Activated CD4-positive, alpha-beta T cell treated with anti-CD3 and anti-CD28 coated beads, Interleukin-10, Interleukin-2, amounts not matched to agents 100 ng/mL and 50 ng/mL, durations not matched to agents 16 hours and 8 hours (primary cell): ENCODE measurements at regions not wholly inside any gene's neighbourhood (a gene's known extent, or its start where the extent isn't known, plus 50 kb on each side); places are given as distances from the start of the nearest gene placed in this dataset.

Experiments used
- DNase-seq: peaks from one replicate; pipeline ENCODE4 v3.0.0-alpha.2; 2020

- DNase-seq: no peak
Observed at GRCh38 chr4:106671716-106672115, 303.1 kb upstream of the GIMD1 start.

DNA sequence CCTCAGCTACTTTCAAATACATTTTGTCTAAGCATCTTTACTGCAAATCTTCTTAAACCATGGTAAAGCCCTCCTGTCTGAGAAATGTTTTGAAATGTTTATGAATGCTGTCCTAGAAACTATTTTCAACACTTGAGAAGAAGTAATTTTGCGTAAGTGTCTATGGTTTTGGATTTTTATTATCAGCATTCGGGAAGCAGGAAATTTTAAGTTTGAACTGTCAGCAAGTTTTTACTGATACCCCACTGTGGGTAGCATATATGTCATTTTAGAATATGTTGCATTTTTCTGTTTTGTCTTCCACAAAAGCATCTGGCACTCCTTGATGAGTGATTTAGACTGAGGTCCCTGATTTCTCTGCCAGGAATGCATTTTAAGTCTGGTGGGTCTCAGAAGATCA, 302.4 kb upstream of the GIMD1 start:
- no peak for DNase-seq

- DNase-seq: no peak
Observed at GRCh38 chr4:106659371-106659770, 290.8 kb upstream of the GIMD1 start.

GRCh38 chr4:106652095-106652494, 283.5 kb upstream of the GIMD1 start:
- no peak for DNase-seq

DNA sequence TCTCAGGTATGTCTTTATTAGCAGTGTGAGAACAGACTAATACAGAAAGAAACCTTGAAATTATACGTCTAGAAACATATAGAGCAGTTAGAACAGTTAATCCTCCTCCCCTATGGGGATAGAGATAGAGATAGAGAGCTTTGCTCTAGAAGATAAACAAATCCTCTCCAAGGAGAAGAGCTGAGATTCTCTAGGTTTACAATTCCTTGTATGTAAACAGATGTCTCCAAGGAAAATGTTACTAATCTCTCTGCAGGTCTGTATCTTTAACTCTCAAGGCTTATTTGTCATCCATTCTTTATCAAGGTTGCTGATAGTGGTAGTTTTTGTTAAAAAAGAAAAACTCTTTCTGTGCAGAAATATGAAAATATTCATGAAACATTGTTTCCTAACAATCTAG, 282.1 kb upstream of the GIMD1 start:
- DNase-seq: no peak

GRCh38 chr4:106647451-106647850, 278.9 kb upstream of the GIMD1 start:
- no peak for DNase-seq

DNA sequence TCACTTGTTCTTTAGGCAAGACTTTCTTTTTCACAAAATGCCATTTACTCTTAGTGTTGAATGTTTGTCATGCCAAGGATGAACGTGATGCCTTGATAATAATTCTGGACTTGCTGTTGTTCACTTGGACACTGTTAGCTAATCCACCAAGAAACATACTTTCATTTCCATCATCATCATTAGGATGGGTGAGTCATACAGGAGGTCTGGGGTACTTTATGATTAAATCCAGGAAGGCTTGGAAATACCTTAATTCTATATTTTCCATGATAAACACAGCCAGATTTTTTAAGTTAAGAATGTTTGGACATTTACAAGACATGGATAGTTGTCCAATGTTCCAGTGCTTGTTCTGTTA, 260.7 kb upstream of the GIMD1 start:
- no peak for DNase-seq

DNA sequence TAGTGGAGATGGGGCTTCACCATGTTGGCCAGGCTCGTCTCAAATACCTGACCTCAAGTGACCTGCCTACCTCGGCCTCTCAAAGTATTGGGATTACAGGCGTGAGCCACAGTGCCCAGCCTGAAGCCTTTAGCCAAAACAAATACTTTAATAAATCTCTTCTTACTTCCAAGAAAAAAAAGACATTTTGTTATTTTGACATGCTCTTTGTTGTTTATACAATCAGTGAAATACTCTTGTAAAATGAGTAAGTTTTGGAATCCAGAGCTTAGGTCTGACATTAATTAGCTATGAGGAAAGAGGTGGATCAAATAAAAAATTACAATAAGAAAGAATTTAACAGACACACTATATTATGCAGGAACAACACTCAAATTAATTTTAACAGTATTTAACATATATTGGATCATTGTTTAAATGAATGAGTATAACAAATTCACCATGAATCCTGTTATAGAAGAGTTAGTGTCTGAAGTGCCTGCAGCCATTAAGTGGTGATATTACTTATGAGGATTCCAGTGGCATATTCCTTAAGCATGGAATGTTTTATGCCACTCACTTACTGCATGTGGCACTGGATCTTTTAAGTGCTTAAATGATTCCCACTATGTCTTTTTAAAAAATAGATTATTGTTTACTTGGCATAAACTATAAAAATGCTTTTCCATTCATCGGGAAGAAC, 260.1 kb upstream of the GIMD1 start:
- no peak for DNase-seq

DNA sequence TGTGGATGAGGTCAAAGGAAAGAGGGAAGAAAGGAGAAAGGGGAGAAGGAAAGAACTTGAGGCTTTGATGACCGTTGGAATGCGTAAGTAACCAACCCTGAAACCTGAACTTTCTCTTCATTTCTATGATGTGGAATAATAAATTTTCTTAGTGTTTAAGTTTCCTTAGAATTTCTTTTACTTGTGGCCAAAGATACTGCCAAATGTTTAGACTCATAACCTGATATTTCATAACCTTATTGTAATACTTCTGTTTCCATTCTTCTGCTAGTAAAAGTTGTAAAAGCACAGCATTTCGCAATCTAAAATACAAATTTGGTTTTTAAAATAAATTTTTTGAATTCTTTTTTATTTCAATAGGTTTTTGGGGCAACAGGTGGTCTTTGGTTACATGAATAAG, 258.5 kb upstream of the GIMD1 start:
- no peak for DNase-seq

DNA sequence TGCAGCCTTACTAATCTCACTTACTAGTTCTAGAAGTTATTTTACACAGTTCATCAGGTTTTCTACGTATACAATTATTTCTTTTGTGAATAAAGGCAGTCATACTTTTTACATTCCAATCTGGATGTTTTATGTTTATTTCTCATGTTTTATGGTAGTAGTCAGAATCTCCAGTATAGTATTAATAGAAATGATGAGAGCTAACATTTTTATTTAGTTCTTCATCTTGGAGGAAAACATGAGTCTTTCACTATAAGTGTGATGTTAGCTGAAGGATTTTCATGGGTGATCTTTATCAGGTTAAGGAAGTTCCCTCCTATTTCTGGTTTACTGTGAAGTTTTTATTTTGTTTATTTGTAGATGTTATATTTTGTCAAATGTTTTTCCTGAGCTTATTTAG, 256.1 kb upstream of the GIMD1 start:
- no peak for DNase-seq

- DNase-seq: no peak
Observed at GRCh38 chr4:106618956-106619355, 250.4 kb upstream of the GIMD1 start.

DNA sequence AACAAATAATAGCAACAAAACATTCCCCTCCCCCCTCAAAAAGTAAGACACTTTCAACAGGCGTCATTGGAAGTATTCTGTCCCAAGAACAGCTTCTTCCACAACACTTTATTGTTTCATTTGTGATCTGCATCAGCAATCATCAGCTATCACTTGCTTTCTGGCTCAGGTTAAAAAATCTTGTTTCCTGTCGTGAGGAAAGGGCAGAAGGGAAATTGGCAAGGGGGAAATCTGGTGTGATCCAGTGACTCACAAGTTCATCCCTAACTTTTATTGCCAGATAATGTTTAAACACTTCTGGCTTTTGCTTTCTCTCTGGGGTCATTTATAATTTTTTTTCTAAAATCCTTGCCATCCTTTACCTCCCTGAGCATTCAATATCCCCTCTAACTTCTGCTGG, 247.4 kb upstream of the GIMD1 start:
- no peak for DNase-seq

- no peak for DNase-seq
Observed at GRCh38 chr4:106615410-106615945, 246.9 kb upstream of the GIMD1 start.

- no peak for DNase-seq
Observed at GRCh38 chr4:106614441-106614840, 245.9 kb upstream of the GIMD1 start.

- no peak for DNase-seq
Observed at GRCh38 chr4:106609917-106610316, 241.3 kb upstream of the GIMD1 start.

DNA sequence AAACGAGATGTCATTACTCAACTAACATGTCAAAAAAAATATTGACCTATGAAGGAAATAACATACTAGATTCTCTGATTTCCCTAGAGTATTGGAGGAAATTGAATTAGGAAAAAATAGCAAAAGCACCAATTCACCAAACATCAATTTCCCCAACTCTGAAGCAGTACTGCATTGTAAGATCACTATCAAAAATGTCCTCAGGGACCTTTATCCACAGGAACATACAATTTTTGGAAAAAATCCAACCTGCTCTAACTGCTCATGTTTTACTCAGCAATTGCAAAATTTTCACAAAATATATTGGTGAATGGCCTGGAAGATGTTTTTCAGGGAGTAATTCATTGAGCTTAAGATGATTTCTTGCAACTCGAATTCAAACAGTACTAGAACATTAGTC, 239.0 kb upstream of the GIMD1 start:
- no peak for DNase-seq

DNA sequence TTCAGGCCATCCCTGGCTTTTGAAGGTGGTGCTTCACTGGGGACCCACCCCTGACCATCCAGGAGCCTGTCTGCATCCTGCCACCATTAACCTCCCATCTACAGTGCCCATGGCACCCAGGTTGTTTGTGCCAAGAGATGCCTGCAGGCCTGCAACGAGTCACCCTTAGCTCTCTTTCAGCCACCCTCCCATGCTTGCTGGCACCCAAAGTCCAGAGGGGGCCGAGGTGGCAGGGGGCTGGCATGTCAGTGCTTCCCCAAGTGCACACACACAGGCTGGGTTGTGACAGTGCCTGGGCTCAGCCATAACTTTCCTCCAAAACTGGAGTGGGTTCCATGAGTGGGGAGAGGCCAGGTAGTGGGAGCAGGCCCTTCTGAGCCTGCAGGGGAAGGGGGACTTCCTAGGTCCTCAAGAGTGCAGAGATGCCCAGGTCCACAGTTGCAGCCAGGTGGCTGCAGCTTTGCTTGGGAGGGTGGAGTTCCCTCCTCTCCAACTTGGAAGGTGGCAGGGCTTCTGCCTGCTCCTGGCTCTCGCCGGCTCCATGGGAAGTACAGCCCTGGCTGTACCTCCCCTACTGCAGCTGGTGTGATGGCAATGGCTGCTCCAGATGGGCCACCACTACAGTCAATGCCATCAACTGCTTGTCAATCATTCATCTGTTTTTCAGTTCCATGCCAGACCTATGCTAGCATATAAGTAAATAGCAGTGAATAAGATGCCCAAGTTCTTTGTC, 235.9 kb upstream of the GIMD1 start:
- no peak for DNase-seq

DNA sequence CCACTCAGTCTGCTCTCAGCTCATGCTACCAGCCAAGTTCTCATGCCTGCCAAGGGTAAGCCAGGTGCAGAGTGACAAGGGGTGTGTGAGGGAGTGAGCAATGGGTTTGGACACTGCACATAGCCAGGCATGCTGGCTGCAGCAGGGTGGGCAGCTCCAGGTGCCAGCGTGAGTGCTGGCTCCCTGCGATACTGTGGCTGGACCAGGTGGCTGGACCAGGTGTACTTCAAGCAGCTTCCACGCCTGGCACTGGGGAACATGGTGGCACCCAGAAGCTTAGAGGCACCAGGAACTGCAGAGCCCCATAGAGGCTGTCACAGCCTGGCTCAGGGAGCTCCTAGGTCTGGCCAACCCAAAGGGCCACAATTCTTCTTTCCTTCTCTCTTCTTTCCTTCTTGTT, 234.9 kb upstream of the GIMD1 start:
- no peak for DNase-seq

DNA sequence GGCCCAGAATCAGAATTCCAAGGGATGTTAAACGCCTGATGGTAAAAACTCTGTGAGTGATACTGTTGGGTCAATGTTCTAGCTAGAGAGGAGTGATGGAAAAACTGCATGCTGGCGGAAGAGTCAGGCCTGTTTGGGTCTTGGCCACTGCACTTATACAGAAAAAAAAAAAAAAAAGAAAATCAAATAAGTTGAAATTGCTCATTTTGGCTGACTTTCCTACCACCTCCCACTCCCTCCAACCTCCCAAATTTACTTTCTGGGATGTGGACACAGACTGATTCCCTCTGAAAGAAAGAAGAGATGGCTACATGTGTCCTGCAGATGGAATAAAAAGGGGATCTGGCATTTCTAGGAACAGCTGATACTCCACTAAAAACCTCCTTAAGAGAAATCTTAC, 234.1 kb upstream of the GIMD1 start:
- DNase-seq: no peak

DNA sequence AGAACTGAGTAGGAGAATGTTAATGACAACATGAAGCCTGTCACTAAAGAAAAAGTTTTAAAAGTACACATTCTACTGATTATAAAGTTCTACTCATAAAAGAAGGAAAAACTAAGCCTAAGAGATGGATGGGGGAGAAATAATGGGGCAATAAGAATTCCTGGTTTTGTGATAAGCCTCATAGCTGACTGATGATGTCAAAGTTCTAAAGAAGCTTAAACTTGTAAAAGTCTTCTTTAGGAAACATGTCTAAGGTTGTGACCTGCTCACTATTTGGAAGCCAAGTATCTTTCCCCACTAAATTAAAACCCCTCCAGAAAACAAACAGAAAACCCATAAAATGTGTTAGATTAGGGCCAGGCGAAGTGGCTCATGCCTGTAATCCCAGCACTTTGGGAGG, 232.9 kb upstream of the GIMD1 start:
- DNase-seq: no peak

DNA sequence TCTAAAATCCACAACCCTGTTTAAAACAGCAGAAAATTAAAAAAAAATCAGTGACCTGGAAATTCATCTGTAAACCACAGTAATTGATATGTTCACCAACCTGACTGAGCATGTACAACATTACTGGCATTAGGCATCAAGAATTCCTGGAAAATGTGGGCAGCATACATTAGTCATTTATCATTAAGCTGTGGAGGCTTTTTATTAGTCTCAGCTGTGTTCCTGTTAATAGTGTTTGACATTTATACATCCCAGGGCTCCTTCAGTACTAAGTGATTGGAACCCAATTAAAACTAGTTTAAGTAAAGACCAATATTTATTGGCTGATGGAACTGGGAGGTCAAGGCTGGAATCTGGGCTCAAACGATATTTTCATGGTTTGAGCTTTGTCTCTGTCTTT, 227.3 kb upstream of the GIMD1 start:
- DNase-seq: no peak

DNA sequence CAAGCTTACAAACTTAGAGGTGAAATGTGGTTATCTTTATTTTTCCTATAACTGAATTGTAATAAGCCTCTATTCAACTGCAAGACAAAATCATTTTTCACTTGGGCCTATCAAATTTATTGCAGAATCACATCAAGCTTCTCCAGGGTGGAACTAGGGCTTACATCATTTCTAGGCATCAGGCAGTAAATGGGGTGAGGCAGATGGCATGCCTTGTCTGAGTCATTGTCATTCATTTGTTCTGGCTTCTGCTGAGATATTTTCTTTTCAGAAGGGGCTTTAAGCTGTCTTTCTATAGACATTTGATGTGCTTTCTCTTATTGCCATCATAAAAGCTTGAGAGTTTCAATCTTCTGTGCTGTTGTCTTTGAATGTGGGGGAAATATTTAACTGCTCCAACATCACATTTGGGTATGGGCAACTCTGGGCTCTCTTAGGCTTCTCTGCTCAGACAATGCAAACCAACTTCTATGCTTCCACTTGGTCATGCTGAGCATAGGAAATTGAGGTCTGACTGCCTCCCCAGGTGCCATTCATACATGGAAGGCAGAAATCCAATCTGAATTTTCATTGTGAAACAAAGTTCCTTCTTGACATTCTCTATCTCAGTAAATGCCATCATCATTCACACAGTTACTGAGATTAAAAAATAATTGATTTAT, 225.8 kb upstream of the GIMD1 start:
- DNase-seq: no peak

GRCh38 chr4:106588891-106589290, 220.3 kb upstream of the GIMD1 start:
- DNase-seq: no peak

DNA sequence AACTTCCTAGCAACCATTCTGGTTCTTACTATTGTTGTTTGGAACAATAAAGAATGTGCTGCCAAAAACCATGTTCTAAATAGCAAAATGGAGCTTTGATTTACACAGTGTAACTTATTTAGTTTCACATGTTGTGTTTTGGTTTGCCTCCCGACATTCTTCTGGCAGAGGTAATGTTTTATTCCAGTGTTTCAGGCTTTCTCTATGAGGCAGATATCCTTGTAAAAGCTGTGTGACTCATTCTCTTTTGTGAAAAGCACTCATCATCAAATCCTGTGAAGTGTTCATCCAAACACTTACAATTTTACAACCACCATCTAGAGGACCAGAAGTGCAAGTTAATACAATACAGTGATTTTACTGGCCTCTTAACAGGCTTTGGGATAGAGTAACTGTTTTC, 219.0 kb upstream of the GIMD1 start:
- DNase-seq: no peak
